Muscle of leg (tissue), 3 donors: ENCODE measurements at regions not wholly inside any gene's neighbourhood (a gene's known extent, or its start where the extent isn't known, plus 50 kb on each side); places are given as distances from the start of the nearest gene placed in this dataset.

Experiments
- DNase-seq: peaks from one replicate; pipeline ENCODE4 v3.0.0; 2013
- H3K27ac ChIP-seq: one replicate; pipeline ENCODE4 v1.5.1; 2013; ENCODE audit warnings: mild to moderate bottlenecking, low read length, control low read depth
- H3K27me3 ChIP-seq: one replicate; pipeline ENCODE4 v1.6.1; 2013; ENCODE audit warnings: low read length; ENCODE audit not compliant: control insufficient read depth, insufficient read depth
- H3K36me3 ChIP-seq: one replicate; pipeline ENCODE4 v1.6.1; 2013; ENCODE audit warnings: low read length; ENCODE audit not compliant: control insufficient read depth, insufficient read depth
- H3K4me1 ChIP-seq: one replicate; pipeline ENCODE4 v1.6.1; 2013; ENCODE audit warnings: low read length; ENCODE audit not compliant: control insufficient read depth, insufficient read depth
- H3K4me3 ChIP-seq: one replicate; pipeline ENCODE4 v1.5.1; 2013; ENCODE audit warnings: low read length, control low read depth
- H3K9me3 ChIP-seq: replicated peaks from 2 replicates; pipeline ENCODE4 v1.6.1; 2013; ENCODE audit warnings: low read depth, low read length; ENCODE audit not compliant: control insufficient read depth
- WGBS: methylation state at CpG from one replicate; pipeline ENCODE4 v1.1.5; 2013; ENCODE audit warnings: missing lambda C conversion rate; ENCODE audit not compliant: insufficient coverage; 5-methylcytosine and 5-hydroxymethylcytosine counted together

GRCh38 chrX:113868711-113869110 lies 715.2 kb upstream of the HTR2C start:
- Histone ChIP-seq H3K4me3 (no peak overlapping the region), H3K4me1 (no peaks in the 10 kb centered on the region), H3K27me3 (peaks cover 10% of the 10 kb centered on the region), H3K27ac (no peak overlapping the region), H3K36me3 (no peaks in the 10 kb centered on the region), H3K9me3 (peaks cover 2% of the 10 kb centered on the region)
- WGBS: no CpG with 5 or more reads among the region's 3 CpGs
- DNase-seq: no peak

- Histone ChIP-seq H3K36me3 (no peaks in the 10 kb centered on the region), H3K9me3 (peaks cover 3% of the 10 kb centered on the region), H3K27ac (no peak overlapping the region), H3K4me3 (no peak overlapping the region), H3K27me3 (peaks cover 14% of the 10 kb centered on the region), H3K4me1 (no peaks in the 10 kb centered on the region)
- 0% methylated on average over 1 of the region's 5 CpGs for WGBS
- peak; percentile 9 for DNase-seq
Measured at GRCh38 chrX:113868177-113868576, 715.7 kb upstream of the HTR2C start.

DNA sequence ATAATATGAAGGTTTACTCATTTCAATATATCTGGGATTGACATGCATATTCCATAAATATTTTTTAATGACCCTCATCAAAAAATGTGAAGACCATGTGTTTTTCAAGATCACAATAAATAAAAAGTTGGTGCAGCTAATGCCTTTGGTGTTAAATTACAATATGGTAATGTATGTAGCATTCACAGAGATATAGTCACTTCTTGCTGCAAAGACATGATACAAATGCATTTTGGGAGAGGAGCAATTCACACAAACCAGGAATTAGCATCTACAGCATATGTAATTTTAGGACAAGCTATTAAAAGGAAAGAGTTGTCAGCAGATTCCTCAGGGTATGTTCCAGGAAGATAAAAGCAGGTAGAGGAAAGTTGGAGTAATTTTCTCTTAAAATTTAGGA lies 734.5 kb upstream of the HTR2C start:
- Histone ChIP-seq H3K4me1 (no peaks in the 10 kb centered on the region), H3K36me3 (no peaks in the 10 kb centered on the region), H3K27me3 (no peaks in the 10 kb centered on the region), H3K4me3 (no peak overlapping the region), H3K9me3 (no peaks in the 10 kb centered on the region), H3K27ac (no peak overlapping the region)
- no peak for DNase-seq

DNA sequence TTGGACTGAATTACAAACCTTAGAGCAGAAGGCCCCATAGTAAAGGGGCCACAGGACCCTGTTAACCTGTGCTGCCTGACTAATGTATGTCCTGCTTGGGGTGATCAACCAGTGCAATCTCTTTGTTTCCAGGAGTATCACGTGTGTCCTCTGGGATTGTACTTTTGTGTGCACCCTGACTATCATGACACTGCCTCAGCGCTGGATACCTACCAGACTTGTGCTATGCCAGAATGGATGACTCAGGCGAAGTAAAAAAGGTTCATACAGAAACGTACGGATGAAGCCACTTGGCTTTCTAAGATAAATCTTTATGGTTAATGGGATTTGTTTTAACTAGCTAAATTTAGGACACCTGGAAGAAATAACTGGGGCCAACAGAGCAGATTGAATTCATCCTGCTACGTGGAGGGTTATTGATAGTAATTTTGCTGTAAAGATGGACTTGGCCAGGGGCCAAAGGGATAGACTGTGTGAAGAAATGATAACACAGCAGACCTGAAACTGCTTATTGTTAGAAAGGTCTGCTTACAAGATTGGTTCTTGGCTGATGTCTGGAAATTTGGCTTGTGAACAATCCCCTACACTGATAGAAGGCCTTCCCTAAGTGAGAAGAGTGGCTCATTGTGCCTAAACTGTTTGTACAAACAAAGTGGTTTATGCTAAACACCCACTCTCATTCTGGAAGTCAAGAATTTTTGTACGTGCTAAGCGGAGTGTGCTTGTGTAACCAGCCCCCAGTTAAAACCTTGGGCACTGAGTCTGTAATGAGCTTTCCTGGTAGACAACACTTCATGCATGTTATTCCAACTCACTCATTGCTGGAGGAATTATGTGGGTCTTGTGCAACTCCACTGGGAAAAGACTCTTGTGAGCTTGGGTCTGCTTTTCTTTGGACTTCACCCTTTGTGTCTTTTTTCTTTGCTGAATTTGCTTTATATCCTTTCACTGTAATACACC lies 750.5 kb upstream of the HTR2C start:
- DNase-seq: peak; percentile 12
- no peaks in the 10 kb centered on the region for H3K4me1 ChIP-seq
- H3K36me3 ChIP-seq: no peaks in the 10 kb centered on the region
- H3K27me3 ChIP-seq: peaks cover 3% of the 10 kb centered on the region
- H3K27ac ChIP-seq: no peak overlapping the region
- WGBS: 59% methylated on average over 6 of the region's 8 CpGs
- no peaks in the 10 kb centered on the region for H3K9me3 ChIP-seq
- H3K4me3 ChIP-seq: no peak overlapping the region

DNA sequence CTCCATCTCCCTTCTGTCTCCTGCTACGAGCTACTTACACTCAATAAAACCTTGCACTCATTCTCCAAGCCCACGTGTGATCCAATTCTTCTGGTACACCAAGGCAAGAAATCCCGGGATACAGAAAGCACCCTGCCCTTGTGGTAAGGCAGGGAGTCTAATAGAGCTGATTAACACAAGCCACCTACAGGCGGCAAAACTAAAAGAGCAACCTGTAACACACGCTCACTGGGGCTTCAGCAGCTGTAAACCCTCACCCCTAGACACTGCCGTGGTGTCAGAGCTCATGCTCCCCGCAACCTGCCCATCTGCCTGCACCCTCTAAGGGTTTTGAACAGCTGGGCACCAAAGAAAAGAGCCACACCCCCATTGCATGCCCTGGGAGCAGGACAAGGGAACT lies 755.4 kb upstream of the HTR2C start:
- no peak overlapping the region for H3K27ac ChIP-seq
- no peaks in the 10 kb centered on the region for H3K36me3 ChIP-seq
- 80% methylated on average over 1 of the region's 7 CpGs for WGBS
- H3K9me3 ChIP-seq: no peaks in the 10 kb centered on the region
- H3K4me3 ChIP-seq: no peak overlapping the region
- H3K4me1 ChIP-seq: no peaks in the 10 kb centered on the region
- DNase-seq: no peak
- H3K27me3 ChIP-seq: peaks cover 7% of the 10 kb centered on the region

- no peaks in the 10 kb centered on the region for H3K4me1 ChIP-seq
- no peaks in the 10 kb centered on the region for H3K36me3 ChIP-seq
- H3K27ac ChIP-seq: no peak overlapping the region
- WGBS: no CpG with 5 or more reads among the region's 3 CpGs
- H3K27me3 ChIP-seq: peaks cover 2% of the 10 kb centered on the region
- DNase-seq: no peak
- no peaks in the 10 kb centered on the region for H3K9me3 ChIP-seq
- no peak overlapping the region for H3K4me3 ChIP-seq
Measured at GRCh38 chrX:113818346-113818745, 765.5 kb upstream of the HTR2C start.

DNA sequence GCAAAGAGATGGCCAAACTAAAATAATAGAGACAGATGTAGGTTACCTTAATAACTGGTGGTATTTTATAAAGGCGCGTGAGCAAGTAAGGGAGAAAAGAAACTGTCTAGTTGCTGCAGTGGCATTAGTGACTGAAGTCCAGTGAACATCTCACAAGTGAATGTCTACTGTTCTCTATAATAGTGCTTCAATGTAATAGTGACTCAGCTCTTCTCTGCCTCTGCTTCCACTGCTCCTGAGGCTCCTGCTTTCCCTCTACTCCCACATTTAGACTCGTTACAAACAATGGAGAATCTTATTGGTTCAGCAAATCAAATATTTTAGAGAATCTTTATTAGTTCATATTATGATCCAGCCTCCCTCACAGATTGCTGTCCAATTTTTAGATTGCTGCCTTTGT lies 779.1 kb upstream of the HTR2C start:
- Histone ChIP-seq H3K27ac (no peak overlapping the region), H3K27me3 (peaks cover 7% of the 10 kb centered on the region), H3K36me3 (no peaks in the 10 kb centered on the region), H3K4me3 (no peak overlapping the region), H3K9me3 (no peaks in the 10 kb centered on the region), H3K4me1 (no peaks in the 10 kb centered on the region)
- no peak for DNase-seq
- no CpG with 5 or more reads among the region's 3 CpGs for WGBS

- Histone ChIP-seq H3K4me3 (no peak overlapping the region), H3K27ac (no peak overlapping the region), H3K9me3 (no peaks in the 10 kb centered on the region), H3K4me1 (no peaks in the 10 kb centered on the region), H3K27me3 (peaks cover 7% of the 10 kb centered on the region), H3K36me3 (no peaks in the 10 kb centered on the region)
- DNase-seq: no peak
- no CpG with 5 or more reads among the region's 3 CpGs for WGBS
Measured at GRCh38 chrX:113804291-113804690, 779.6 kb upstream of the HTR2C start.

DNA sequence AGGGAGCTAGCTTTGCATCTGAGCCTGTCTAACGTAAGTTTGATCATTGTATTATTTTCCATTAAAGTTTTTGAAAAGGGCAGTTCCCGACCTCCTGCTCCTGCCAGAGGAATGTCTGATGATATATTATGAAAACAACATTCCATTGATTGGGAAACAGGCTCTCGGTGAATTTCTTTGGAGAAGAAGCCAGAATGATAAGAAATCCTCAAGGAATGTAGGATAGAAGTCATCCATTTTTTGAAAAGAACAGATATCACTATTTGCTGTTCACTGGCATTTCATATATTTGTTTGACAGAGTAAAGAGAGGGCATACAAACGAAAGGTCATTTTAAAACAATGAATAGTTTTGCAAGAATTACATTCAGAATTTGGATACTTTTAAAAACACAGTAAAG lies 781.0 kb upstream of the HTR2C start:
- H3K9me3 ChIP-seq: no peaks in the 10 kb centered on the region
- H3K4me3 ChIP-seq: no peak overlapping the region
- no peaks in the 10 kb centered on the region for H3K4me1 ChIP-seq
- H3K36me3 ChIP-seq: no peaks in the 10 kb centered on the region
- H3K27ac ChIP-seq: no peak overlapping the region
- peaks cover 9% of the 10 kb centered on the region for H3K27me3 ChIP-seq
- no CpG with 5 or more reads among the region's 4 CpGs for WGBS
- DNase-seq: no peak

DNA sequence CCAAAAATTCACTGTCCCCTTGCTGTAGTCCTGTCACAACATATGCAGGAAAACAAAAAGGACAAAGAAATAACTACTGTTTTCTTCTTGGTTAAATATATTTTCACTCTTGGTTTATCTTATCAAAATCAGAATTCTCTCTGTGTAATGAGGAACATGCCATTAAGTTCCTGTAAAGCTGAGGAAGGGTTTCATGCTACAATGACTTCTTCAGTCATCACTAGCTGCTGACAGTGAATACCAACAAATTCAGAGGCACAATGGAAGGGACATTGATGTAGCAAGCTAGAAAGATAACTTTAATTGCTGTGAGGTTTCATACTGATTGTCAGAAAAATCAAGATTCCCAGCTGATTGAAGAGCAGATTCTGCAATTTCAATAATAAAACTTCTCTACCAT lies 782.9 kb upstream of the HTR2C start:
- no peak for DNase-seq
- H3K4me3 ChIP-seq: no peak overlapping the region
- H3K9me3 ChIP-seq: no peaks in the 10 kb centered on the region
- no peaks in the 10 kb centered on the region for H3K4me1 ChIP-seq
- no peak overlapping the region for H3K27ac ChIP-seq
- H3K27me3 ChIP-seq: peaks cover 4% of the 10 kb centered on the region
- no peaks in the 10 kb centered on the region for H3K36me3 ChIP-seq

DNA sequence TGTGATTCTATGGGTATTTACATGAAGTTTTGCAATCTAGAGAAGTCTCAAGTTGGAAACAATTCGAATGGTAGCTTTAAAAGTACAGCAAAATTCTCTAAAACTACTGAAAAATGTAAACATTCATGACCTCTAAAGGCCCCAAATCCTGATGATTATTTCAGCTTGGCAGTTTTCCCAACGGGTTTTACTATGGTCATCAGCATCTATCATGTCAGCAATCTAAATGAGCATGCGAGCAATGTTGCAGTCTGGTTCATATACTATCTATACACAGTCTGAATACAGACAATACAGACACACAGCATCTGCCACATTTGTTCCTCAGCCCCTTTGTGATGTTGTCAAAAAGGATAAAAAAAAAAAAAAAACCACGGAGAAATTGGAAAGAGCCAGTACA lies 790.3 kb upstream of the HTR2C start:
- WGBS: 50% methylated on average over 1 of the region's 4 CpGs
- Histone ChIP-seq H3K4me1 (no peaks in the 10 kb centered on the region), H3K27ac (no peak overlapping the region), H3K4me3 (no peak overlapping the region), H3K9me3 (no peaks in the 10 kb centered on the region), H3K36me3 (no peaks in the 10 kb centered on the region), H3K27me3 (peaks cover 7% of the 10 kb centered on the region)
- peak; percentile 2 for DNase-seq
